ENCODE measurements at regions not wholly inside any gene's neighbourhood (a gene's known extent, or its start where the extent isn't known, plus 50 kb on each side); places are given as distances from the start of the nearest gene placed in this dataset.

- TF ChIP-seq E2F6 (IDR thresholded peaks at IDR 0.05) (no peak), CHD7 (IDR thresholded peaks at IDR 0.05; ENCODE audit: insufficient replicate concordance, low read length) (no peak)
Observed at GRCh38 chr15:57867970-57868798, 161.7 kb downstream of the POLR2M start (continued).

Measured in H1 (cell line).